ENCODE measurements at regions not wholly inside any gene's neighbourhood (a gene's known extent, or its start where the extent isn't known, plus 50 kb on each side); places are given as distances from the start of the nearest gene placed in this dataset.

- TF ChIP-seq CREB1 (IDR thresholded peaks at IDR 0.05; ENCODE audit: low read depth), result no peak
- no peak for TF ChIP-seq YY1 (IDR thresholded peaks at IDR 0.05; ENCODE audit: low read depth)
- TF ChIP-seq USF1 (IDR thresholded peaks at IDR 0.05), result no peak
- TF ChIP-seq EGR1 (IDR thresholded peaks at IDR 0.05), result no peak
- TF ChIP-seq CEBPB (IDR thresholded peaks at IDR 0.05), result no peak
- TF ChIP-seq FOXM1 (IDR thresholded peaks at IDR 0.05; ENCODE audit: borderline replicate concordance, low read depth), result no peak
- no peak for TF ChIP-seq EP300 (IDR thresholded peaks at IDR 0.05; ENCODE audit: borderline replicate concordance)
- no peak for TF ChIP-seq TAF1 (IDR thresholded peaks at IDR 0.05; ENCODE audit: low read depth)
- TF ChIP-seq NFIC (IDR thresholded peaks at IDR 0.05), result no peak
- no peak for TF ChIP-seq MAX (IDR thresholded peaks at IDR 0.05)
- TF ChIP-seq RAD21 (IDR thresholded peaks at IDR 0.05; ENCODE audit: low read depth), result no peak
- no peak for TF ChIP-seq REST (IDR thresholded peaks at IDR 0.05; ENCODE audit: low read depth)
- no peak for TF ChIP-seq TCF12 (IDR thresholded peaks at IDR 0.05; ENCODE audit: low read depth)
These were observed 94.5 kb upstream of the GPR12 start for GRCh38 chr13:26855071-26855470.
